ENCODE measurements at regions not wholly inside any gene's neighbourhood (a gene's known extent, or its start where the extent isn't known, plus 50 kb on each side); places are given as distances from the start of the nearest gene placed in this dataset.
A peak's percentile ranks its signal among the peaks of the same experiment; 100 is the strongest.

DNA sequence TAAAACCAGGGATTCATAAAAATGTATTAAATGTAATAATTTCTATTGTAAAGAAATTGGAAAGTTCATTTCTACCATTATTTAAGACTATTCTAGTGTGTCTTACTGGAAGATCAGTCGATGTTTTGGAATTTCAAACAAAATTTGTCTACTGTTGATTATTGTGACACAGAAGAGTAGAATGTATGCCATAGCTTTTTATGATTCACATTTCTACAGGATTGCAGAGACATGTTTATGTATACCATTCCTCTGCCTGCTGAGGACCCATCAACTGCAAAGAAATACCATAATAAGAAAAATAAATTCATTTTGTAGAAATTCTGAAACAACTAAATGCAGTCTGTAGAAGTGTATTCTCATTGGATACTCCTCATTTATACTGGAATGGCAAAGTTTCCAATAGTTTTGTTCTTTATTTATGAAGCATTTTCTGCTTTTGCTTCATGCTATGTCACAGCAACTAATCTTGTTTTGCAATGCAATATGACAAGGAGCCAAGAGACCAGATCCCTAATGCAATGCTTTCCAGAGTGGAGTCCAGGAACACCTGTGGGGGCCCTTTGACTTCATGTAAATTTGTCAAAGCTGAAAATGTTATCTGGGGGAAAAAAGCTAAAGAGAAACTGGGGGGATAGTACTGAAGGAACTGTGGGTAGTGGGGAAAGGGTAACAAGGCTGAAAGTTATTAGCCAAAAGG is 172.9 kb upstream of the LRIG3 start:
- no peak overlapping the region for H3K27ac Mint-ChIP-seq
- no peaks in the 10 kb centered on the region for H3K36me3 Mint-ChIP-seq
- H3K4me3 Mint-ChIP-seq, result no peak overlapping the region
- peaks cover 1% of the 10 kb centered on the region for H3K27me3 Mint-ChIP-seq
- no peaks in the 10 kb centered on the region for H3K4me1 Mint-ChIP-seq
- no peaks in the 10 kb centered on the region for H3K9me3 Mint-ChIP-seq

DNA sequence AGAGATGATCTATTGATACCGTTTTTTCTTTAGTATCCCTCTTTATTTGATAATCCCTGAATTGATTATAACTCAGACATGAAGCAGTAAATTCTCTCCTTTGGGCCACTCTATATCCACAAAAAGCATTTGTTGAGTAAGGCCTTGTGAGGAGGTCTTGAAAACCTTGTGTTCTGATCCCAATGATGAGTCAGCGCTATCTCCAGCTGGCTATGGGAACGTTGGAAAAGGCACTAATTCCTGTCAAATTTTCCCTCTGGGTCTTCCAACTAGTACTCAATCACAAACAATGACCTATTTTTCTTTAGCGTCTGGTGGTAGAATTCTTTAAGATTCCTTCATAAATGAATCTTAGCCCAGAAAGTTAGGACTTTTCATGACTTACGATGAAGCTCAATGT is 168.4 kb upstream of the LRIG3 start:
- H3K36me3 Mint-ChIP-seq, result no peaks in the 10 kb centered on the region
- H3K27ac Mint-ChIP-seq, result no peak overlapping the region
- H3K4me1 Mint-ChIP-seq, result no peaks in the 10 kb centered on the region
- H3K27me3 Mint-ChIP-seq, result no peaks in the 10 kb centered on the region
- no peaks in the 10 kb centered on the region for H3K9me3 Mint-ChIP-seq
- no peak overlapping the region for H3K4me3 Mint-ChIP-seq

DNA sequence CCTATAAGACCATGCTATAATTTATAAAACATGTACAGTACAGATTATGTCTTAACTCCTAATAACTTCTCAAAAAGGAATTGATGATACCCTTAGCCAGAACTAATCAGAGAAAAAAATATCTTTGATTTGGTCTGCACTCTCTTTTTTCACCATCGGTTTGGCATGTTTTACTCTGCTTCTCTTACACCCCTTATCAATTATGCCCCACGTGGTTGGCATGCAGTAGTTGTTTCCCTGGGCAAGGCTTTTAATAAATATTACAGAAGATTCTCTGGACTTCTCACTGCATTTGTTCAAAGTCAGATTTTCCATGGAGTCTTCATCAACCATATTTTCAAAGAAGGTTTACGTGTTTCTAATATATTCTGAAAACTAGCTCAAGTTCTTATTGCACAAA is 167.4 kb upstream of the LRIG3 start:
- no peak overlapping the region for H3K27ac Mint-ChIP-seq
- no peaks in the 10 kb centered on the region for H3K4me1 Mint-ChIP-seq
- H3K36me3 Mint-ChIP-seq, result no peaks in the 10 kb centered on the region
- H3K4me3 Mint-ChIP-seq, result no peak overlapping the region
- no peaks in the 10 kb centered on the region for H3K27me3 Mint-ChIP-seq
- no peaks in the 10 kb centered on the region for H3K9me3 Mint-ChIP-seq

DNA sequence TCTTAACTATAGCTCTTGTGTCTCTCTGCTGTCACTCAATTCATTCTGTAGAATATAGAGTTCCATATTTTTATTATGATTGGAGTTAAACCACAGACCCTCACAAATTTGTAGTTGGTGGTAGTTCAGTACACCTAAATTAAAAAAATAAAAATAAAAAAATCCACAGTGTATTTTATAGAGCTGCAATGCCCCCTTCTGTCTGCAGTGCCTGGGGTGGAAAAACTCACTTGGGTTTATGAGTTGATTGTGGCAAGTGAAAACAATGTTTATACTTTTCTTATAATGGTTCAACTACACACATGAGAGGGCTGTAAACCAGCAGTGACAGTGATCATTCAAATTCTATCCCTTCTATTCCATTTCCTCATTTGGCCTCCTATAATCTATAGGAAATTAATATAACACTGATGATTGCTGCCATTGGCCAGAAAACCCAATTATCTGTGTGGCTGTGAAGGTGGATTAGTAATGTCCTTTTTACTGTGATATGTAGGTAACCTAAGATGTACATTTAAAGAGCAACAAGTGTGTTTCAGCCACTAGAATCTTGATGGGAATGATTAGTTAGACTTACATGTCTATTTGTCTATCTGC is 166.9 kb upstream of the LRIG3 start:
- no peaks in the 10 kb centered on the region for H3K36me3 Mint-ChIP-seq
- no peak overlapping the region for H3K27ac Mint-ChIP-seq
- no peaks in the 10 kb centered on the region for H3K9me3 Mint-ChIP-seq
- H3K4me1 Mint-ChIP-seq, result no peaks in the 10 kb centered on the region
- H3K27me3 Mint-ChIP-seq, result no peaks in the 10 kb centered on the region
- H3K4me3 Mint-ChIP-seq, result no peak overlapping the region

DNA sequence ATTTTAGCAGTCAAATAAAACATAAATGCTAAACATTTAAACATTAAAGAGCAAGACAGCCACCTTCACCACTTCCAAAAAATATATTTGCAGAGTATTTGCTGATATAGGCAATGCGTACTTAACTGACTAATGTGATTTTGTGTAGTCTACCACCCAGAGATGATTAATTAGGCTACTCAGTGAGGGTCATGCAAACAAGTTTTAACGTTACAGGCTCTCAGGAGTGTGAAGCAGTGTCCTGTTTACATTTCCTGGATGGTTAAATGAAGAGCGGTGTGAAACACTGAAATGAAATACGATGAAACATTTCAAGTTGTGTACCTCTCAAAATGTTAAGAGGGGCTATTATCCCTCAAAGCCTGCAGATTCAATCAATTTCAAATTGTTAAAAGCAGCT is 165.8 kb upstream of the LRIG3 start:
- Mint-ChIP-seq H3K9me3 (peaks cover 0 to 2% (median 0%) of the 10 kb centered on the region in 3 donors), H3K36me3 (no peaks in the 10 kb centered on the region), H3K27ac (no peak overlapping the region), H3K4me1 (no peaks in the 10 kb centered on the region), H3K27me3 (no peaks in the 10 kb centered on the region), H3K4me3 (no peak overlapping the region)

DNA sequence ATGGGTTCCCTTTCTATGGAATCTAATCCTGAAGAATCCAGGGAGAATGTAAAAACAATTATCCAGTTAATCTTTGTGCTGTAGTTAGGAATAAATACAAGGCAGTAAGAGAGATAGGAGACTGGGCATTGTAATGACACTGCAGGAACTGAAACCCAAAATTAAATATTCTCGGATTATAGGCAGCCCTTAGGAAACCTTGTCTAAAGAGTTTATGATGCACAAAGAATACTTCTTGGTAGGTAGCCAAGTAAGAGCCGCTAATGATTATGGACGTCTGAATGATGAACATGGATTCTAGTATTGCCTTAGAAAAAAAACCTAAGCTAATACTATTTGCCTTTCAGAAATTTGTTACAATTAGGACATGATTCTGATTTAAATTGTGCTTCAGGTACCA is 165.4 kb upstream of the LRIG3 start:
- Mint-ChIP-seq H3K9me3 (peaks cover 0 to 2% (median 0%) of the 10 kb centered on the region in 3 donors), H3K4me3 (no peak overlapping the region), H3K4me1 (no peaks in the 10 kb centered on the region), H3K27me3 (no peaks in the 10 kb centered on the region), H3K27ac (peak overlapping the region in 1 of 3 donors; percentile 28), H3K36me3 (no peaks in the 10 kb centered on the region)

DNA sequence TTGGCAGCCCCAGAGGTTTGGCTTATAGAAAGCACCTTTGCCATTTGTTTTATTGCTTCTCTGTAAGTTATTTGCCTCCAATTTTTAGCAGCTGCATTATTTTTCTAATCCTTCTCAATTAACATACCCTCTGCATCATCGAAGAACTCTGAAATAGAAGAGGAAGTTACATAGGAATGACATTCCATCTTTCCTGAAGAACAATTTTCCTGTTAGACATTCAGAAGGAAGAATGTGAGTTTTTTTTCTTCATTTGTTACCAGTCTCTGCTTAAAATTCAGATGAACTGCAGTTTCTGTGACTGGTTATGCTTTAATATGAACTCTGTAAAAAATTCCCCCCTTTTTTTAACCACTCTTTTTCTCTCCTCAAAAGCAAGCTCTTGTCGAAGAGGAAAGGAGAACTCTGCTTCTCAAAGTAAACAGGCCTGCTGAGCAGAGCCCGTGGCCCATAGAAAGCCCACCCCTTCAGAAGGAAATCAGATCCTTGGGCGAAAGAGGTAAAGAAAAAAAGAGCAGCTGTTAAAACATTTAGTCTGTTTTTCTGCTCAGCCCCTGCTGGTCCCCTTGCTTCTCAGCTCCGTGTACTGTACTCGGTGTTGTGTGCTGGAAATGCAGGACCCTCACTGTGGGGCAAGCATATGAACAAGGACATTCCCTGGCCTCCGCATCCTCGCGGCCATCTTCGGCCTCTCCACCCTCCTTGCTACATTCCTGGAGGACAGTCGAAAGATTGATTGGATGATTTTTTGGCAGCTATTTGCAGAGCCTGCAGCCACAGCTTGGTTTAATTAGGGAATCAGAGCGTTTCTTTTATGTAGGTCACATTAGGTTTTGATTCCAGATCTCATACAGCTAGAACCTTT is 164.4 kb upstream of the LRIG3 start:
- no peak overlapping the region for H3K27ac Mint-ChIP-seq
- no peak overlapping the region for H3K4me3 Mint-ChIP-seq
- no peaks in the 10 kb centered on the region for H3K27me3 Mint-ChIP-seq
- peaks cover 0 to 2% (median 0%) of the 10 kb centered on the region in 3 donors for H3K9me3 Mint-ChIP-seq
- no peaks in the 10 kb centered on the region for H3K4me1 Mint-ChIP-seq
- H3K36me3 Mint-ChIP-seq, result no peaks in the 10 kb centered on the region

DNA sequence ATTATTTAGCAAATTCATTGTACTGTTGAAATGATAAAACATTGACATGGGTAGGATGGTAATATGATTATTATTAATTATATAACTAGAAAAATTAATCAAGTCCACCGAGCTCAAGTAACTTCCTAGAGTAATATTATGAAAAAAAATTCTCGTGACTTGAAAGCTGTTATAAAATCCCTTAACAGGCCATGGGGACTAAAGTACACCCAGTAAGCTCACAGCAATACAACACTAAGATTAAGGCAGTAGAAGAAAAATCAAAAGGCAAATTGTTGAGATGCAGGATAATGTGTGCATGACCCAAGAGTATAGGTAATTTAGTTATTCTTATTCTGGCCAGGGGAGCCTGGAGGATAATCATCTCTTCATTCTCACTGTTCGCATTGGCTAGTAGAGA is 162.6 kb upstream of the LRIG3 start:
- no peaks in the 10 kb centered on the region for H3K36me3 Mint-ChIP-seq
- no peaks in the 10 kb centered on the region for H3K27me3 Mint-ChIP-seq
- no peak overlapping the region for H3K27ac Mint-ChIP-seq
- H3K9me3 Mint-ChIP-seq, result peaks cover 0 to 2% (median 0%) of the 10 kb centered on the region in 3 donors
- no peak overlapping the region for H3K4me3 Mint-ChIP-seq
- no peaks in the 10 kb centered on the region for H3K4me1 Mint-ChIP-seq

DNA sequence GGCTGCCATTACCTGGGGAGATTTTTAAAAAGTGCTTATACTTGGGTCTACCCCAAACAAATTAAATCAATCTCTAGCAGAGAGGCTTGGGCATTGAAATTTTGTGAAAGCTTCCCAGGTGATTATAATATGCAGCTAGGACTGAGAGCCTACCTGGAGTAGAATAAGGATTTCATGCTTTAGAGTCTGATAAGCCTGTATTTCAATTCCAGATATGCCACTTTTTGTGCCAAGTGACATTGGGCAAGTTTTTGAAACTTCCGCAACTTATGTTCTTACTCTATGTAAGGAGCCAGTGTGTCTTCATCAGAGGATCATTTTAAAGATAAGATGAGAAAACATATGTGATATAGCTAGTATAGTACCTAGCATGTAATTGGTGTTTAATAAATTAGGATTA is 159.8 kb upstream of the LRIG3 start:
- Mint-ChIP-seq H3K4me1 (no peaks in the 10 kb centered on the region), H3K36me3 (no peaks in the 10 kb centered on the region), H3K9me3 (peaks cover 0 to 2% (median 0%) of the 10 kb centered on the region in 3 donors), H3K27ac (no peak overlapping the region), H3K27me3 (no peaks in the 10 kb centered on the region), H3K4me3 (no peak overlapping the region)

DNA sequence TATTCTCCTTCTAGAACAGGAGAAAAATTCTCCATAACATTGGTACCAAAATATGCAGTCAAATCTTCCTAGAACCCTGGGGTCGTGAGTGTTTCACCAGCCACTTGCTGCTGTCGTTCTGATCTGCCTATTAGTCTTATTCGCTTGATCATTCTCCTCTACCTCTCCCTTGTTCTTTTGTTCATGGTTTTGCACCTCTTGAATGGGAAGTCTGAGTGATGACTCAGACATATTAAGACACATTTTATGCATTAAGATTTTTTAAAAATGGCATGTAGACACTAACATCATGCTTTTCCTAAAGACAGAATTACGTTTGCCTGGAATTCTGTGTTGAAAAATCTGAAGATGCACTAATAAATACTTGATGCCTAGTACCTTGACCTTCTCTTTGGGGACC is 159.2 kb upstream of the LRIG3 start:
- Mint-ChIP-seq H3K4me1 (no peaks in the 10 kb centered on the region), H3K27ac (no peak overlapping the region), H3K27me3 (no peaks in the 10 kb centered on the region), H3K36me3 (no peaks in the 10 kb centered on the region), H3K9me3 (peaks cover 0 to 2% (median 0%) of the 10 kb centered on the region in 3 donors), H3K4me3 (no peak overlapping the region)

DNA sequence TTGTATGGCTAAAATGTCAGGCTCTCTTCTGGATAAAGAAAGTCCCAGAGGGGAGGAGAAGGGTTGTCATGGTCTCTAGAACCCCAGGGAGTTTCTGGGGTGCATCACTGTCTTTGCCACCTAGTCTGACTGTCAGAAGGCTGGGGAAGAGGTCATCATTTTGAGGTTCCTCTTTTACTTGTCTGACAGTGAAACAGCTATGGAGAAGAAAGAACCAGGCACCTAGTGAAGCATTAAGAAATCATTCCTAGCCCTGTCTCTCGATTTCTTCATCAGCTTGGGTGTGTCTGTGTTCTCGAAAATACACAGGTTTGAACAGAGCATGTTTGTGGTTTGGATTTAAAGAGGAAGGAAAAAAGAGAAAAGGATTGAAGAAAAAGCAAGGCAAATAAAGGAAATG is 158.7 kb upstream of the LRIG3 start:
- Mint-ChIP-seq H3K36me3 (no peaks in the 10 kb centered on the region), H3K4me3 (no peak overlapping the region), H3K27ac (no peak overlapping the region), H3K9me3 (peaks cover 0 to 2% (median 0%) of the 10 kb centered on the region in 3 donors), H3K4me1 (no peaks in the 10 kb centered on the region), H3K27me3 (no peaks in the 10 kb centered on the region)

DNA sequence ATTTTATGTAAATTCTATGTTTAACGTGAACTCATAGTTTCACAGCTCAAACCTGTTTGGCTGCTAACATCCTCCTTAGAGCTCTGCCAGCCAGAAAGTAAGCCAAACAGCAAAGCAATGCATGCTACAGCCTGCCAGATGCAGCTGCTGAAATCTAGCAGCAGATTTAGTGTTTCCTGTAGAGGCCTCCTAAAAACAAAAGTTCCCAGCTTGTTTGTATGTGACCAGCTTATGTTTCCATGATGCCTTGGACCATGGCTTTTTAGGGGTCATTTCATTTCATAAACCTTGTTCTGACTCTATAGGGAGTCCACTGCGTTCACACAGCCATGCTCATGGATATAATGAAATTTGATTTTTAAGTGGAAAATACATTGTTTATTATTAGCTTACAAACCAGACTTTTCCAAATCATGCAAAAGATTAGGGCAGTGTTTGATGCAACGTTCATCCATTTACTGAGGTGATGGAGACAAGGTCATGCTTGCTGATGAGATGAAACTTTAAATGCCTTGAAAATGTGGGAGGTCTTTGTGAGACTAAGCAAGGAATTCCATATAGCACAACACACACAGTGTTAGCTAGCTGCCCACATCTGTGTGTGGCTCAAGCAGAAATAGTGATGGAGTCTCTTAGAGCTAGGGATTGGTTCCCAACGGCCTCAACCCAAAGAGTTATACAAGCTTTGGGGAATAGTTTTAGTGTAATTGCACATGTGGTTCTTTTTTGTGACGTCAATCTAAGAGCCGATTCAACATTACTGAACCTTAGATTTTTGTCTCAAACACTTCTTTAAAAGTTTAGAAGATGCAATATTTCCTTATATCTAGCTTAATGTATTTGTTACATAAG is 157.5 kb upstream of the LRIG3 start:
- peaks cover 0 to 2% (median 0%) of the 10 kb centered on the region in 3 donors for H3K9me3 Mint-ChIP-seq
- H3K36me3 Mint-ChIP-seq, result no peaks in the 10 kb centered on the region
- H3K27me3 Mint-ChIP-seq, result no peaks in the 10 kb centered on the region
- no peak overlapping the region for H3K27ac Mint-ChIP-seq
- no peak overlapping the region for H3K4me3 Mint-ChIP-seq
- H3K4me1 Mint-ChIP-seq, result no peaks in the 10 kb centered on the region

DNA sequence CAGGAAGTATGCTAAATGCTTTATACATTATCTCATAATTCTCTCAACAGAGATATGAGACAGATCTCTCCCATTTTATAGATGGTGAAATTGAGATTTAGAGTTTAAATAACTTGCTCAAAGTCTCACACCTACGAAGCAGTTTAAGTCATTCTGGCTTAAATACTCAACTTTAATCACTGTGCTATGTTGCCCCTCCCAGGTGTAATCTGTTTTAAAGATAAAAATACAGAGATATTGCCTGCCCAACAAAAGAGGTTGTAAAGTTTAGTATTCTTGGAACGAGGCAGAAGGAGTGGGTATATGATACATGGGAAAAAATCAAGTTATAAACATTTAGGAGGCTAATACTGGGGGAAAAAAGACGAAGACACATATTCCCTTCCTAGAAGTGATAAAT is 156.8 kb upstream of the LRIG3 start:
- H3K4me3 Mint-ChIP-seq, result no peak overlapping the region
- peaks cover 0 to 2% (median 0%) of the 10 kb centered on the region in 3 donors for H3K9me3 Mint-ChIP-seq
- no peaks in the 10 kb centered on the region for H3K36me3 Mint-ChIP-seq
- no peaks in the 10 kb centered on the region for H3K27me3 Mint-ChIP-seq
- no peak overlapping the region for H3K27ac Mint-ChIP-seq
- no peaks in the 10 kb centered on the region for H3K4me1 Mint-ChIP-seq

DNA sequence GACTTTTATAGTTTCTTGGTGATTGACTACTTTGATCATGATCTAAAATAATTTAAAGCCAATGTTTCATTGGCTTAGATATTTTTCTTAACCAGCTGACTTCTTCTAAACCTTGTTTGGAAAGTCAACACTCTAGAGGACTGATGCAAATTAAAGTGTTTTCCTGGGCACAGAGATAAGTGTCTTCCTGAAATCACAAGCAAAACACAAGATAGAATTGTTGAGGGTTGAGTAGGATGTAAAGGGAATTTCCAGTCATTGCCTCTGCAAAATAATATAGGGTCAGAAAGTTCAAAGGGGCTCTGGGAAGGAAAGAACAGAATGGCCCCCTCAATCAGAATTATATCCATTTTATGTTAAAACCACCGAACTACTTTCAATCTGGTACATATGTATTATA is 156.3 kb upstream of the LRIG3 start:
- Mint-ChIP-seq H3K9me3 (no peaks in the 10 kb centered on the region), H3K4me1 (no peaks in the 10 kb centered on the region), H3K27ac (no peak overlapping the region), H3K4me3 (no peak overlapping the region), H3K27me3 (no peaks in the 10 kb centered on the region), H3K36me3 (no peaks in the 10 kb centered on the region)

DNA sequence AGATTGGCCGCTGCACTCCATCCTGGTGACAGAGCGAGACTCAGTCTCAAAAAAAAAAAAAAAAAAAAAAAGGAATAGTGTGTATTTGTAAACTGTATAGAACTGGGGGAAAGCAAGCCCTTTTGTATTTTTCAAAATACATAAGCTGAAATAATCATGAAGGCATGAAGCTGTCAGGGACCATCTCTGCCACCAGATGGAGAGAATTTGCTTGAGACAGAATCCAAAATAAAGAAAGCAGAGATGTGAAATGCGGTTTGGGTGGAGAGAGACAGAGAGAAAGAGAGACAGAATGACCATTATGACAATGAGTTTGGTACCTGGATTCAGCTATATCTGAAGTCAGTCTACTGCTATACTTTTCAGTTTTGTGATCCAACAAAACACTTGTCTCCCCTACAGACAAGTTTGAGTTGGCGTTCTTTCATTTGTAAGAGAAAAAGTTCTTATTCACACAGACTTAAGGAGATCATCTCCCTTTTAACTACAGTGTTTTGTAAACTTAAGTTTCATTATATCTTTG is 155.7 kb upstream of the LRIG3 start:
- H3K4me1 Mint-ChIP-seq, result no peaks in the 10 kb centered on the region
- H3K27me3 Mint-ChIP-seq, result no peaks in the 10 kb centered on the region
- H3K27ac Mint-ChIP-seq, result no peak overlapping the region

More for the DNA sequence above, 155.7 kb upstream of the LRIG3 start:
- Mint-ChIP-seq H3K36me3 (no peaks in the 10 kb centered on the region), H3K4me3 (no peak overlapping the region), H3K9me3 (no peaks in the 10 kb centered on the region)

Data from IgD-negative memory B cell (primary cell).